ENCODE measurements at regions not wholly inside any gene's neighbourhood (a gene's known extent, or its start where the extent isn't known, plus 50 kb on each side); places are given as distances from the start of the nearest gene placed in this dataset.

DNA sequence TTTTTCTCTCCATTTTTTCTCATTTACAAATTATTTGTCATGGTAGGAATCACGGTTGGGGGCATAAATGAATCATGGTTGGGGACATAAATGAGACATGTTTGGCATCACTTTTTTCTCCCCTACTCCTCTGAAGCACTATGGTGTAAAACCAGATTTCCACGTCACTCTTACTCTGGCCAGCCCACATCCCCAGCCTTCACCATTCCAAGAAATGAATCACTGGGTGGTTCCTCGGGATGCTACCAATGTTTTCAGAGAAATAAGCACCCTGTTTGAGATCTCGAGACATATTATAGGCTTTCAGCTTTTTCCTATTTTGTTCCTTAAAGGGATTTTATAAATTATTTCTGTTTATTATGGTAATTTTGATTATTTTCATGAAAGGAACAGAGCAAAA is 155.0 kb upstream of the SLC8A1 start:
- no peak overlapping the region for H2AFZ ChIP-seq (ENCODE audit: low read depth, low read length)
- no peaks in the 10 kb centered on the region for H3K9me3 ChIP-seq (ENCODE audit: low read length)
- H3K4me1 ChIP-seq (ENCODE audit: insufficient read depth, low read length): no peaks in the 10 kb centered on the region
- H3K36me3 ChIP-seq (ENCODE audit: insufficient read depth, low read length): no peaks in the 10 kb centered on the region
- no peaks in the 10 kb centered on the region for H3K27me3 ChIP-seq (ENCODE audit: insufficient read depth, low read length)
- no peak overlapping the region for H3K4me3 ChIP-seq (ENCODE audit: low read length)

DNA sequence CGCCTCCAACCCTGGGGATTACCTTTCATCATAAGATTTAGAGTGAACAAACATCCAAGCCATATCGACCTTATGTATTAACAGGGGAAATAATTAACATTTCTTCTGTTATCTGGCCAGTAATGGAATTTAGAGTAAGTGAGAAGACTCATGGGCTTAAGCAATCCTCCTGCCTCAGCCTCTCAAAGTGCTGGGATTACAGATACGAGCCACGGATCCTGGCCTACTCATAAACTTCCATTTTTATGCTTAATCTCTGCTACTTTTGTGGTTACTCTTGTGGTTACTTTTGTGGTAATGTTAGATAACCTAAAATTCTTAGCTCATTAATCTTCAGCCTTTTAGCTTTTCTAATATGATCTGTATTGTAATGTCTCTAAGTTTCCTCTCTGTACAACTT is 159.3 kb upstream of the SLC8A1 start:
- Histone ChIP-seq H3K27me3 (ENCODE audit: insufficient read depth, low read length) (no peaks in the 10 kb centered on the region), H3K9me3 (ENCODE audit: low read length) (no peaks in the 10 kb centered on the region), H3K36me3 (ENCODE audit: insufficient read depth, low read length) (no peaks in the 10 kb centered on the region), H3K4me3 (ENCODE audit: low read length) (no peak overlapping the region), H2AFZ (ENCODE audit: low read depth, low read length) (no peak overlapping the region), H3K4me1 (ENCODE audit: insufficient read depth, low read length) (no peaks in the 10 kb centered on the region)

DNA sequence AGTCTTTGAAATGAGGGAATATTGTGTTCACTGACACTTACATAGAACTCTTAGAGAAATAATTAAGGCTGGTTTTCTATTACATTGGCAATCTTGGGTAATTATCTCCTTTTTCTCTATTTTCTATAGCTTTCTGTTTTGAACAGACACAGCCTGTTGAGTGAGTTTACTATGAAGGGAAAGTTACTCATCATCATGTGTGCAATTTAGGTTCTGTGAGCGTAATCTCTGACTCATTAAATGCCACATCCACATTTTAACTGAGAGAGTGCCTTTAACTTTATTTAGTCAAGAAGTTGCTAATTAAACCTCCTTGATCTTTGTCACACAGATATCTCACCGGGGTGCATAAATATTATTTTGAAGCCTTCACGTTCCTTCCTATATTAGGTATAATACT is 174.0 kb upstream of the SLC8A1 start:
- no peak overlapping the region for H2AFZ ChIP-seq (ENCODE audit: low read depth, low read length)

DNA sequence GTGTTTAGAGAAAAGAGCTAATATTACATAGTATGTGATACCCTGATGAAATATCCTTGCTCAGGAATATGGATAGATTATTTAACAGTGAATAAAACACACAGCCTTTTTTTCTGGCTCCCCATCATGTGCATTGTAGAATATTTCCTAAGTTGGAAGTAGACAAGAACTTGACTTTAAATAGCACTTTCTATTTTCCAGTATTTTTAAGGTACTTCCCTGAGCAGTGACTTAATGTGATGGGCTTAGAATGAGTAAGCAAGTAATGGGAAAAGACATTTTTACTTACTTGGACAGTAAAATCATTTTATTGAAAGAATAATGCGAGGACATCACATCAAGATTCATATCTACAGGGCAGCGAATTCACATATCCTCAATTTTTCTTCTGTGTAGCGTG is 176.7 kb upstream of the SLC8A1 start:
- Histone ChIP-seq H3K27me3 (ENCODE audit: insufficient read depth, low read length) (no peaks in the 10 kb centered on the region), H2AFZ (ENCODE audit: low read depth, low read length) (no peak overlapping the region), H3K4me3 (ENCODE audit: low read length) (no peak overlapping the region), H3K4me1 (ENCODE audit: insufficient read depth, low read length) (no peaks in the 10 kb centered on the region), H3K9me3 (ENCODE audit: low read length) (no peaks in the 10 kb centered on the region), H3K36me3 (ENCODE audit: insufficient read depth, low read length) (no peaks in the 10 kb centered on the region)

More for the DNA sequence above, 174.0 kb upstream of the SLC8A1 start:
- Histone ChIP-seq H3K4me3 (ENCODE audit: low read length) (no peak overlapping the region), H3K27me3 (ENCODE audit: insufficient read depth, low read length) (no peaks in the 10 kb centered on the region), H3K36me3 (ENCODE audit: insufficient read depth, low read length) (no peaks in the 10 kb centered on the region), H3K9me3 (ENCODE audit: low read length) (no peaks in the 10 kb centered on the region), H3K4me1 (ENCODE audit: insufficient read depth, low read length) (no peaks in the 10 kb centered on the region)

DNA sequence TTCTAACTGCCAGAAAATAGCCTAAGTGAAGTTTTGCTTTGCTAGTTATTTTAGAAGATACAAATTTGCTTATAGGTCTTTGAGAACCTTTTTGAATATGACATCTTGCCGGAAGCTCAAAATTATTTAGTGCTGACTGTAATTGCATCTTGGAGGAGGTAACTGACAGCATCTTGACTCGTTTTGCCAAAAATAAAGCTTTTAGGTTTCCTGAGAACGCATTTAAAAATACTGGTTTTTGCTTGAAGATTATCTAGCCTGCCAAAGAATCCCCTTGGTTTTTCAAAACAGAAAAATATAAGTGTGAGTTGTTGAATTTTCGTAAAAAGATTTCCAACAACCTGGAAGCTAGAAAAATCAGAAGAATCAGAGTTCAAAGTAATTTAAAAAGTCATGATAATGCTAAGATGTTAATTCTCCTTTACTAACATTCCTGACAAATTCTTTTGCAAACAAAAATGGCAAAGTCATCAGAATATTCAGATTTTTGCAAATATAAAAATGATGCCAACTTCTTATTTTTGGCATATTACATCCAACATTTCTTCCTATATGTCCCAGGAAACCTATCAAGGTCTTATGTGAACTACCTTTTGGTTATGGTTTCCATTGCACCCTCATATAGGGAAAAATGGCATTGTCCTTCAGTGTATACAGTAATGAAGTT is 178.0 kb upstream of the SLC8A1 start:
- H3K4me3 ChIP-seq (ENCODE audit: low read length): no peak overlapping the region
- H3K36me3 ChIP-seq (ENCODE audit: insufficient read depth, low read length): no peaks in the 10 kb centered on the region
- H3K9me3 ChIP-seq (ENCODE audit: low read length): no peaks in the 10 kb centered on the region
- H3K27me3 ChIP-seq (ENCODE audit: insufficient read depth, low read length): no peaks in the 10 kb centered on the region
- H3K4me1 ChIP-seq (ENCODE audit: insufficient read depth, low read length): no peaks in the 10 kb centered on the region
- no peak overlapping the region for H2AFZ ChIP-seq (ENCODE audit: low read depth, low read length)

DNA sequence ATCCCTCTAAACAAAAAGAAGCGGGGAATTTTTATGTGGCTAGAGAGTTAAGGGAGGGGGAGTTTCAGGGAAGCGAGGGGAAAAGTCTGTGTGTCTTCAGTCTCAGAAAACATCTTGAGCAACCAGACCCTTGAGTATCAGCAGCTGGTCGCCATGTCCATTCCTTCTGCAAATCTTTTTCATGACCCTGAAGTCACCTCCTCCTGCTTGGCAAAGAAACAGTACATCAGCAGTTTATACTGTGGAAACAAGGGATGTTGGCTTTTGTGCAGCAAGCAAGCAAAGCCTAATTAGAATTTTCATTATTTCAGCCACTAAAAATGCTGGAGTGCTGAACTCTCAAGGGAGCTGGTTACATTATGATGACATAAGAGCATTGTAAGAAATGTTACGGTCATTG is 187.4 kb upstream of the SLC8A1 start:
- no peak overlapping the region for H3K4me3 ChIP-seq (ENCODE audit: low read length)
- H3K27me3 ChIP-seq (ENCODE audit: insufficient read depth, low read length): no peaks in the 10 kb centered on the region
- no peak overlapping the region for H2AFZ ChIP-seq (ENCODE audit: low read depth, low read length)
- peaks cover 12% of the 10 kb centered on the region for H3K4me1 ChIP-seq (ENCODE audit: insufficient read depth, low read length)
- H3K36me3 ChIP-seq (ENCODE audit: insufficient read depth, low read length): no peaks in the 10 kb centered on the region
- no peaks in the 10 kb centered on the region for H3K9me3 ChIP-seq (ENCODE audit: low read length)

DNA sequence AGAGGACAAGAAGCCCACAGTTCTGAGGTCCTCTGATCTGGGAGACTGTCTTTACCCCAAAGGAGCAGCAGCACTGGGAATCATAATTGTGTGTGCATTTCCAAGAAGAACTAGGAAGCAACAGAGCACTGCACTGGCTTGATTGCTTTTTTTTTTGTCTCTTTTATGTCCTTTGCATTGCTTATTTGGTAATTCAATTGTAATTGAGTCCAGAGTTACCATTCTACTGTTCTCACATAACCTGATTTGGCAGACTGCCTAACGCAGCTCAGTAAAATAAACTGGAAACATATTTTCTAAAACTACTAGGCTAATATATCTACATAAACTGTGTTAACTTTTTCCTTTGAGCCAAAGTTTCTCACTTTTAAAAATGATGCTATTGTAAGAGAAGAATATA is 190.3 kb upstream of the SLC8A1 start:
- peaks cover 12% of the 10 kb centered on the region for H3K4me1 ChIP-seq (ENCODE audit: insufficient read depth, low read length)
- H3K9me3 ChIP-seq (ENCODE audit: low read length): no peaks in the 10 kb centered on the region
- H2AFZ ChIP-seq (ENCODE audit: low read depth, low read length): no peak overlapping the region
- no peak overlapping the region for H3K4me3 ChIP-seq (ENCODE audit: low read length)
- no peaks in the 10 kb centered on the region for H3K36me3 ChIP-seq (ENCODE audit: insufficient read depth, low read length)
- no peaks in the 10 kb centered on the region for H3K27me3 ChIP-seq (ENCODE audit: insufficient read depth, low read length)

DNA sequence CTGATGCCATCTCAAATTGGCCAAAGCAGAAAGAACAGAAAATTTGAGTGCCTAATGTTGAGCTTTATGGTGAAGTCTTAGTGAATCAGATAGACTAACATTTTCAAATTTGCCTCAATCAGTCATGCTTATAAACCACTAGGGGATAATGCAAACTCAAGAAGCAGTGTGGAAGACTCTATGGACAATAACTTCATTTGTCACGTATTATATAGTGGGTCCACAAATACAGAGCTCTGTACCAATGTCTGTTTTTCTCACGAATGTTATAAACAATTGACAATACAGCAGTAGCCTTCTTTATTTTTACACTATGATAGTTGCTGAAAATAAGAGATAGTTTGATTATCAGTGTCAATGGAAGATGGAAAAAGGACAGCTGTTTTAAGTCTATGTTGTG is 190.8 kb upstream of the SLC8A1 start:
- H3K27me3 ChIP-seq (ENCODE audit: insufficient read depth, low read length): no peaks in the 10 kb centered on the region
- H3K4me1 ChIP-seq (ENCODE audit: insufficient read depth, low read length): peaks cover 12% of the 10 kb centered on the region
- H3K4me3 ChIP-seq (ENCODE audit: low read length): no peak overlapping the region
- no peaks in the 10 kb centered on the region for H3K9me3 ChIP-seq (ENCODE audit: low read length)
- H3K36me3 ChIP-seq (ENCODE audit: insufficient read depth, low read length): no peaks in the 10 kb centered on the region
- H2AFZ ChIP-seq (ENCODE audit: low read depth, low read length): no peak overlapping the region

DNA sequence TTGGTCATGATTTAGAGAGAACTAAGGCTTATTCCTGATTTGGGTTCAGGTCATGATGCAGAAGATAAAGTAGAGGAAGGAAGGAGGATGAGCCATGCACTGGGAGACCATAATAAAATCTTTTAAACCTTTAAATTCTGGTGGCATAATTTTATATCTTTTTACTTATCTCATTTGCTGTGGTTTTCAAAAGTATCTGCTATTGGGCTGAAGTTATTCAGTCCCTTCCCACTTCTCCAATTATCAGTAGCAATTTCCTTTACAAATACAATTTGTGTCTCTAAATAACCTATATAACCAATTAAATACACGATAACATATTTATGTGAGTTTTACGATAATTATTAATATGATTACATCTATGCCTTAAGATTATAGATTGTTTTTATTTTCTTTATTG is 194.8 kb upstream of the SLC8A1 start:
- no peaks in the 10 kb centered on the region for H3K4me1 ChIP-seq (ENCODE audit: insufficient read depth, low read length)
- H3K27me3 ChIP-seq (ENCODE audit: insufficient read depth, low read length): no peaks in the 10 kb centered on the region

DNA sequence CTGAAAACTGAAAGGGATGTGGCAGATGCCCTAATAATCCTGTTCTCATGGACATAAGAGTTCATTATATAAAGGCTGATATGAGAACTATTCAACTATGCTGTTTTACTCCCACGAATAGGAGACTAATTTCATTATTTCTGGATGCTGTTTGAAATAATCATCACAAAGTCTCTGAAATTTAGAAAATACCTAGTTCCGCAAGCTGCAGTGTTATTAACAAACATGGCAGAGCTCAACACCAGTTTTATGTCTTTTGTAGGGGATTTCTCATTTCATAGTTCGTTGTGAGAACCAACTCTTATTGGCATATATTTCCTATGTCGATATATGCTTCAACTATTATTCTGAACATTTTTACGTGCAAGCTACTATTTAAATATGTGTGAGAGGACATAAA is 200.3 kb upstream of the SLC8A1 start:
- Histone ChIP-seq H3K4me3 (ENCODE audit: low read length) (no peak overlapping the region), H3K36me3 (ENCODE audit: insufficient read depth, low read length) (no peaks in the 10 kb centered on the region), H3K27me3 (ENCODE audit: insufficient read depth, low read length) (no peaks in the 10 kb centered on the region), H3K4me1 (ENCODE audit: insufficient read depth, low read length) (no peaks in the 10 kb centered on the region), H3K9me3 (ENCODE audit: low read length) (no peaks in the 10 kb centered on the region), H2AFZ (ENCODE audit: low read depth, low read length) (no peak overlapping the region)

More for the DNA sequence above, 194.8 kb upstream of the SLC8A1 start:
- Histone ChIP-seq H2AFZ (ENCODE audit: low read depth, low read length) (no peak overlapping the region), H3K4me3 (ENCODE audit: low read length) (no peak overlapping the region), H3K36me3 (ENCODE audit: insufficient read depth, low read length) (no peaks in the 10 kb centered on the region), H3K9me3 (ENCODE audit: low read length) (no peaks in the 10 kb centered on the region)

DNA sequence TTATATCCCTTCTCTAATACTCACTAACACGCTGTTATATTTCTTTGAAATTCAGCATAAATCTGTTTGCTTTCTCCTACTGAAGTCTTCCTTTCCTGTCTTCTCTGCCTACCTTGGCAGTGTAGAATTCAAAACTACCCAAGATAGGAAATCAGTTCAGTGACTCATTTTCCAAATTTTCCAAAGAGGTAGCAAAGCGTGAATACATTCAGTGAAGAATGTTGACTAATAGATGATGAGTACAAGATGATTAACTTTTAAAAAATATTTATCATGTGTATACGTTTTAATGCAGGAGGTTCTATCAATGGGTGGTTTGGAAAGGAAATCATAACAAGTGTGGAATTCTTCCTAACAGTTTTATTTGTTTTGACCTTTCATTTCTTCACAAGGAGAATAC is 201.9 kb upstream of the SLC8A1 start:
- H3K9me3 ChIP-seq (ENCODE audit: low read length): no peaks in the 10 kb centered on the region
- H3K4me3 ChIP-seq (ENCODE audit: low read length): no peak overlapping the region
- H3K4me1 ChIP-seq (ENCODE audit: insufficient read depth, low read length): no peaks in the 10 kb centered on the region
- no peaks in the 10 kb centered on the region for H3K36me3 ChIP-seq (ENCODE audit: insufficient read depth, low read length)
- no peaks in the 10 kb centered on the region for H3K27me3 ChIP-seq (ENCODE audit: insufficient read depth, low read length)
- H2AFZ ChIP-seq (ENCODE audit: low read depth, low read length): no peak overlapping the region

DNA sequence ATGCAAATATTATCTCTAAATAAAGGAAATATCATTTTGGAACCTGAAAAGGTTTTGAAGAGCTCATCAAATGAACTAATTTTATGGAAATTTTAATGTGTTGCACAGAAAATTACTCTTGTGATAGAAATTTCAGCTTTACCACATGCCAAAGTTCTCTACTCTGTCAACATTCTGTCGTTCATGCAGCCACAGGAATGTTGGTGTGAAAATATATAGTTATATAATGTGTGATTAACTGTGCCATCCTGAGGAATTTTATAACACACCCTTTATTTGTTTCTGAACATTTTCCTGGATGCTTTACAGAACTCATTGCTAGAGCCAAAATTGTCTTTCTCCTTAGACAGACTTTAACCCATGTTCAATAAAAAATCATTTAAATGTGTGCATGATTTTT is 202.5 kb upstream of the SLC8A1 start:
- H3K4me3 ChIP-seq (ENCODE audit: low read length): no peak overlapping the region
- no peaks in the 10 kb centered on the region for H3K4me1 ChIP-seq (ENCODE audit: insufficient read depth, low read length)
- no peaks in the 10 kb centered on the region for H3K36me3 ChIP-seq (ENCODE audit: insufficient read depth, low read length)
- no peaks in the 10 kb centered on the region for H3K27me3 ChIP-seq (ENCODE audit: insufficient read depth, low read length)
- H3K9me3 ChIP-seq (ENCODE audit: low read length): no peaks in the 10 kb centered on the region
- H2AFZ ChIP-seq (ENCODE audit: low read depth, low read length): no peak overlapping the region

DNA sequence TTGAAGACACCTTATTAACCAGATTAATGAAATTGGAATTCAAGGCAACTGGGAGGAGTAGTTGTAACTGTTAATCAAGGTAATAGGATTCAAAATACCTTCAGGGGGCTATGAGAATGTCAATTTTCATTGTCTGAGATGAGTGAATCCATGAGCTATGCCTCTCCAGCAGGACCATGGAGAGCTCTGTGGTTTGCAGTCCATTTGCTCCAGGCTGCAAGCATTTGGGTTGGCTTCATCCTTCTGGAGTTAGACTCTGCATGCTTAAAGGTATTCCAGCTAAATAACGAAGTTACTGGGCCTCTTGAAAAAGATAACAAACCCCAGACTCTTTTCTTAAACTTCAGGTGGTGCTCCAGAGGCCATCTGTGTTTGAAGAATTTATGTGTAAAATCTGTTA is 207.1 kb upstream of the SLC8A1 start:
- Histone ChIP-seq H3K4me1 (ENCODE audit: insufficient read depth, low read length) (no peaks in the 10 kb centered on the region), H3K4me3 (ENCODE audit: low read length) (no peak overlapping the region), H3K27me3 (ENCODE audit: insufficient read depth, low read length) (no peaks in the 10 kb centered on the region), H3K9me3 (ENCODE audit: low read length) (no peaks in the 10 kb centered on the region), H3K36me3 (ENCODE audit: insufficient read depth, low read length) (no peaks in the 10 kb centered on the region), H2AFZ (ENCODE audit: low read depth, low read length) (no peak overlapping the region)

DNA sequence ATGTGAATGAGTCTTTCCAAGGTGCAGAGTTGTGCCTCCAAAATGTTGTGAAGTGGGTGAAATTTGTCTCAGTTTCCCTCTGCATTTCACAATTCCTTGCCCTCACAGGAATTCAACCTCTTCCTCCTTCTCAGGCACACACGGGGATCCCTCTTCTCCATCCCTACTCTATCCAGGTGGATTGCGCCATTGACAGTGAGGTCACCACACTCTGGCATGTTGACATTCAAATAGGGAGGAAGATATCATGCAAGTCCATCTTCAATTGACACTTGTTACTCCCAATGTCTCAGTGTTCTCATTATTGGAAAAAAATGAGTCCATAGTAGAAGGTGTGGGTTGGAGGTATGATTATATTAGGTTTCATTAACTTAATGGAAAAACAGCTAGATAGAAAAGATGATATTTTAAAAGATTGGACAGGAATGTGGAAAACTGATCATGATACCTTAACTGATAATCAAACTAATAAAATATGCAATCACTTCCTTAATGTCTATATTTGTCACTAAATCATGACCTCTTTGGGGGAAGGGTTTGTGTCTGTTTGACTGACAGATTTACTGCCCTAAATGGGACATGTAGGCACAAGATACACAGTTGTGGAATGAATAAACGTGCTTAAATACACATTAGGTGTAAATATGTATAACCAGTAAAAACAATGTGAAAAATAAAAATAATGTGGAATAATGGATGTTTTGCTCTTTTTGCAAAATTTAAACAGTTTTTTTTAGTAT is 213.8 kb upstream of the SLC8A1 start:
- H3K4me3 ChIP-seq (ENCODE audit: low read length): no peak overlapping the region
- H2AFZ ChIP-seq (ENCODE audit: low read depth, low read length): no peak overlapping the region
- no peaks in the 10 kb centered on the region for H3K36me3 ChIP-seq (ENCODE audit: insufficient read depth, low read length)
- H3K27me3 ChIP-seq (ENCODE audit: insufficient read depth, low read length): peaks cover 2% of the 10 kb centered on the region
- no peaks in the 10 kb centered on the region for H3K4me1 ChIP-seq (ENCODE audit: insufficient read depth, low read length)
- H3K9me3 ChIP-seq (ENCODE audit: low read length): no peaks in the 10 kb centered on the region
